IMR-90 (cell line): ENCODE measurements at regions not wholly inside any gene's neighbourhood (a gene's known extent, or its start where the extent isn't known, plus 50 kb on each side); places are given as distances from the start of the nearest gene placed in this dataset.
"Not testable (repeated sequence)": the region's sequence is repeated elsewhere in the genome, so short reads cannot be mapped to it uniquely, and the experiment has no call there.

ENCODE experiments used
- ATAC-seq: fragments of 200-7000 bp; cut with Tn5 transposase; 2 replicates; pipeline ENCODE4 v1.9.1; 2020; ENCODE audit warnings: low read depth, mild to moderate bottlenecking, moderate library complexity
- BruUV-seq: library from RNA; stranded (reverse); fragments of 400-500 nt; replicated peaks from 2 replicates; lab custom pipeline; 2021; lab: Mats Ljungman, UMichigan
- CTCF ChIA-PET: fragments of 300-600 bp; formaldehyde crosslinking; extraction: SDS; loops from one replicate; lab custom pipeline; 2021; ENCODE audit warnings: antibody characterized with exemption; lab: Yijun Ruan, JAX
- POLR2A ChIA-PET: fragments of 300-600 bp; sonication (Branson Sonifier 250); formaldehyde crosslinking; loops from one replicate; lab custom pipeline; 2022; ENCODE audit warnings: antibody characterized with exemption; ENCODE audit not compliant: unreplicated experiment; lab: Charles Lee
- DNase-seq: peaks from one replicate; pipeline ENCODE4 v3.0.0; 2013
- H2AFZ ChIP-seq: replicated peaks from 2 replicates; pipeline ENCODE3; 2013; ENCODE audit warnings: low read length, mild to moderate bottlenecking; ENCODE audit not compliant: poor library complexity
- H2AK5ac ChIP-seq: 2 replicates; pipeline ENCODE4 v1.6.1; 2013; ENCODE audit warnings: low read depth, low read length, inconsistent platforms
- H2AK9ac ChIP-seq: replicated peaks from 2 replicates; pipeline ENCODE3; 2013; ENCODE audit warnings: mild to moderate bottlenecking, low read depth, low read length, moderate library complexity; ENCODE audit not compliant: poor library complexity
- H2BK120ac ChIP-seq: 2 replicates; pipeline ENCODE4 v1.6.1; 2013; ENCODE audit warnings: low read depth, low read length, inconsistent platforms
- H2BK15ac ChIP-seq: 3 replicates; pipeline ENCODE4 v1.6.1; 2013; ENCODE audit warnings: low read depth, low read length, inconsistent platforms
- H2BK20ac ChIP-seq: 2 replicates; pipeline ENCODE4 v1.6.1; 2013; ENCODE audit warnings: low read depth, mild to moderate bottlenecking, inconsistent platforms, low read length, moderate library complexity
- H2BK5ac ChIP-seq: 2 replicates; pipeline ENCODE4 v1.6.1; 2013; ENCODE audit warnings: mild to moderate bottlenecking, low read depth, low read length, inconsistent platforms; ENCODE audit not compliant: poor library complexity, severe bottlenecking
- H3K14ac ChIP-seq: replicated peaks from 2 replicates; pipeline ENCODE4 v1.6.1; 2013; ENCODE audit warnings: low read depth, low read length, inconsistent platforms
- H3K18ac ChIP-seq: 2 replicates; pipeline ENCODE4 v1.6.1; 2013; ENCODE audit warnings: low read depth, low read length, control low read depth
- H3K23ac ChIP-seq: 2 replicates; pipeline ENCODE4 v1.6.1; 2013; ENCODE audit warnings: low read depth, low read length, inconsistent platforms
- H3K27ac ChIP-seq: 2 replicates; pipeline ENCODE4 v1.5.1; 2013; ENCODE audit warnings: mild to moderate bottlenecking, control low read depth, low read length; ENCODE audit not compliant: insufficient read depth
- H3K27me3 ChIP-seq: 2 replicates; pipeline ENCODE4 v1.6.1; 2013; ENCODE audit warnings: low read length; ENCODE audit not compliant: control insufficient read depth, insufficient read depth
- H3K36me3 ChIP-seq: 2 replicates; pipeline ENCODE4 v1.6.1; 2013; ENCODE audit warnings: low read length, mixed read lengths; ENCODE audit not compliant: control insufficient read depth, insufficient read depth
- H3K4ac ChIP-seq: 2 replicates; pipeline ENCODE4 v1.6.1; 2013; ENCODE audit warnings: low read depth, low read length, inconsistent platforms
- H3K4me1 ChIP-seq: 2 replicates; pipeline ENCODE4 v1.6.1; 2013; ENCODE audit warnings: low read length, mixed read lengths; ENCODE audit not compliant: control insufficient read depth, insufficient read depth
- H3K4me2 ChIP-seq: 2 replicates; pipeline ENCODE4 v1.6.1; 2013; ENCODE audit warnings: low read depth, mild to moderate bottlenecking, control low read depth, low read length, moderate library complexity
- H3K4me3 ChIP-seq: 2 replicates; pipeline ENCODE4 v1.5.1; 2013; ENCODE audit warnings: low read depth, mild to moderate bottlenecking, control low read depth, low read length, moderate library complexity; ENCODE audit not compliant: insufficient read depth
- H3K56ac ChIP-seq: 2 replicates; pipeline ENCODE4 v1.6.1; 2013; ENCODE audit warnings: low read length, inconsistent platforms; ENCODE audit not compliant: insufficient read depth; ENCODE audit errors: extremely low read depth
- H3K79me1 ChIP-seq, 2 experiments: 2 replicates each; pipeline ENCODE4 v1.6.1; 2013; ENCODE audit warnings: low read length in 2 of 2, inconsistent platforms in 1 of 2, low read depth in 1 of 2
- H3K9ac ChIP-seq: 2 replicates; pipeline ENCODE4 v1.6.1; 2013; ENCODE audit warnings: low read depth, low read length, control low read depth
- H3K9me1 ChIP-seq: 2 replicates; pipeline ENCODE4 v1.6.1; 2013; ENCODE audit warnings: low read length, inconsistent platforms; ENCODE audit not compliant: insufficient read depth
- H3K9me3 ChIP-seq: 2 replicates; pipeline ENCODE4 v1.6.1; 2013; ENCODE audit warnings: low read length; ENCODE audit not compliant: control insufficient read depth, insufficient read depth
- H4K20me1 ChIP-seq: 2 replicates; pipeline ENCODE4 v1.6.1; 2013; ENCODE audit warnings: low read length, inconsistent platforms; ENCODE audit not compliant: insufficient read depth
- H4K5ac ChIP-seq: 2 replicates; pipeline ENCODE4 v1.6.1; 2013; ENCODE audit warnings: mild to moderate bottlenecking, low read depth, low read length, control low read depth
- H4K8ac ChIP-seq, 2 experiments: 2 replicates each; pipeline ENCODE4 v1.6.1; 2013; ENCODE audit warnings: low read depth in 2 of 2, low read length in 2 of 2, control low read depth in 1 of 2, inconsistent platforms in 1 of 2
- H4K91ac ChIP-seq: 2 replicates; pipeline ENCODE4 v1.6.1; 2013; ENCODE audit warnings: low read depth, low read length, inconsistent platforms; ENCODE audit not compliant: insufficient read depth
- CTCF ChIP-seq: conservative IDR thresholded peaks from 2 replicates; pipeline ENCODE4 v1.5.1; 2012; ENCODE audit warnings: mild to moderate bottlenecking, low read depth, low read length, improper control_type of control experiment
- RAD21 ChIP-seq: IDR thresholded peaks from 2 replicates; pipeline ENCODE4 v1.6.1; 2012; ENCODE audit warnings: low read length, improper control_type of control experiment
- SMC3 ChIP-seq: fragments of 150-350 bp; IDR thresholded peaks from 2 replicates; pipeline ENCODE4 v1.6.1; 2016; ENCODE audit warnings: low read depth, mild to moderate bottlenecking, antibody characterized with exemption, low read length, moderate library complexity
- WGBS, 2 experiments: methylation state at CpG; one replicate each; pipeline versions ENCODE4 v1.1.5 to v1.1.7; 2013; ENCODE audit warnings: missing lambda C conversion rate in 2 of 2; ENCODE audit not compliant: insufficient read length in 1 of 2; ENCODE audit errors: extremely low coverage in 2 of 2; 5-methylcytosine and 5-hydroxymethylcytosine counted together
- dilution Hi-C: fragments of 300-500 bp; cut with HindIII; formaldehyde crosslinking; loops from one replicate; pipeline ENCODE4 v1.14.3; 2018; ENCODE audit warnings: low sequenced_read_pairs; ENCODE audit not compliant: unreplicated experiment
- in situ Hi-C: fragments of 300-500 bp; cut with MboI; formaldehyde crosslinking; loops from 3 replicates; pipeline ENCODE4 v1.14.3; 2019; ENCODE audit warnings: low sequenced_read_pairs, inconsistent platforms, mixed read lengths
- intact Hi-C: fragments of 100-400 bp; cut with micrococcal nuclease; formaldehyde crosslinking; loops from 2 replicates; pipeline ENCODE4 v1.10.0; 2022

GRCh38 chr17:15828727-15829314 lies 96.7 kb downstream of the TBC1D26 start:
- BruUV-seq, H3K9me1 ChIP-seq, H2AK9ac ChIP-seq, H3K27ac ChIP-seq, H3K18ac ChIP-seq, H2BK20ac ChIP-seq, POLR2A ChIA-PET, dilution Hi-C loops, H3K79me1 ChIP-seq, H2AFZ ChIP-seq, H3K9me3 ChIP-seq, H2AK5ac ChIP-seq, H3K27me3 ChIP-seq, H4K5ac ChIP-seq, H2BK120ac ChIP-seq, H3K36me3 ChIP-seq, H3K4me3 ChIP-seq, H4K8ac ChIP-seq, H4K91ac ChIP-seq, H4K20me1 ChIP-seq, H3K23ac ChIP-seq, H3K14ac ChIP-seq, H3K56ac ChIP-seq, H3K4ac ChIP-seq, H3K9ac ChIP-seq, H3K4me1 ChIP-seq, H2BK15ac ChIP-seq, H2BK5ac ChIP-seq: not testable (repeated sequence)
- peak; percentile 69 for TF ChIP-seq CTCF
- peak; percentile 80 for TF ChIP-seq SMC3
- TF ChIP-seq RAD21 = peak; percentile 76
- ATAC-seq (peak; percentile 93), DNase-seq (peak; percentile 65)
- CTCF ChIA-PET = interaction anchor here (0.5 kb wide), 2 partner anchors 170 to 223 kb away, joined by 3 read pairs; partner anchors contain the start of genes TTC19 and ZSWIM7
- intact Hi-C loops (loop anchor here (1.0 kb wide), 2 partner anchors 116 to 169 kb away; partner anchors contain the start of gene ADORA2B), in situ Hi-C loops (loop anchor here (5.0 kb wide), 1 partner anchor 168 kb away; the partner anchor contains the start of genes TTC19 and ZSWIM7)
- H3K4me2 ChIP-seq = peak overlapping the region; percentile 64; the same call in 1 of the 2 replicates
- WGBS, 2 experiments = 0% methylated on average over 1 of the region's 10 CpGs; no CpG with 5 or more reads in 1 of the 2 experiments

DNA sequence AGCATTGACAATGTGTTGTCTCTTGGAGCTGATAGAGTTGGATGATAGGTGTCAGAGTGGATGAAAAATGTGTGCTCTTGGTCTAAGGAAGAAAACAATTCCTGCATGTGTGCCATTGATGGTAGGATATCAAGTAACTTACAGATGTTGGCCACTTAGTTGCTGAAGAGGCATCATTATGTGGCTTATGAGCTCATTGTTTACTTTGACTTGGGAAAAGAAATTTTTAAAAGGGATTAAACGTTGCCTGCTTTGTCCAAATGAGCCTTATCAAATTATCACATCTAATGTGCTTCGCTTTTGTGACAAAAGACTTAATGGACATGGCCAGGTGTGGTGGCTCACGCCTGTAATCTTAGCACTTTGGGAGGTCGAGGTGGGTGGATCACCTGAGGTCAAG lies 98.1 kb downstream of the TBC1D26 start:
- H2BK5ac ChIP-seq, in situ Hi-C loops, H4K5ac ChIP-seq, H2AK9ac ChIP-seq, H2BK120ac ChIP-seq, POLR2A ChIA-PET, H3K36me3 ChIP-seq, H3K27me3 ChIP-seq, H3K23ac ChIP-seq, H3K9me1 ChIP-seq, H3K9me3 ChIP-seq, H3K4me2 ChIP-seq, CTCF ChIA-PET, H2BK15ac ChIP-seq, H3K18ac ChIP-seq, ATAC-seq, H4K8ac ChIP-seq, intact Hi-C loops, H3K14ac ChIP-seq, H3K56ac ChIP-seq, BruUV-seq, H3K4me1 ChIP-seq, H3K79me1 ChIP-seq, H3K27ac ChIP-seq, H2AFZ ChIP-seq, dilution Hi-C loops, H4K20me1 ChIP-seq, H4K91ac ChIP-seq, H3K4ac ChIP-seq, H3K4me3 ChIP-seq, H3K9ac ChIP-seq: not testable (repeated sequence)
- DNase-seq = peak; percentile 59
- WGBS, 2 experiments = 80% methylated on average over 1 of the region's 4 CpGs; no CpG with 5 or more reads in 1 of the 2 experiments
- Histone ChIP-seq H2AK5ac (peak overlapping the region; percentile 59; the same call in 1 of the 2 replicates), H2BK20ac (0 out of 2 replicates have a peak overlapping the region, but pooled peaks have one; percentile 53)
